ELR (cell line): ENCODE measurements at regions not wholly inside any gene's neighbourhood (a gene's known extent, or its start where the extent isn't known, plus 50 kb on each side); places are given as distances from the start of the nearest gene placed in this dataset.
"Not testable (repeated sequence)": the region's sequence is repeated elsewhere in the genome, so short reads cannot be mapped to it uniquely, and the experiment has no call there.

Experiments
- DNase-seq: peaks from one replicate; pipeline ENCODE4 v3.0.0-alpha.2; 2015; ENCODE audit warnings: low read depth

- DNase-seq: no peak
Measured at GRCh38 chr2:138271467-138271866, 230.1 kb upstream of the SPOPL start.

GRCh38 chr2:138272524-138273195 lies 228.9 kb upstream of the SPOPL start:
- DNase-seq: no peak

GRCh38 chr2:138273280-138273679 lies 228.3 kb upstream of the SPOPL start:
- not testable (repeated sequence) for DNase-seq

GRCh38 chr2:138274421-138275291 lies 226.9 kb upstream of the SPOPL start:
- peak; percentile 83 for DNase-seq

- DNase-seq: no peak
Measured at GRCh38 chr2:138275292-138275690, 226.3 kb upstream of the SPOPL start.

- DNase-seq: peak; percentile 58
Measured at GRCh38 chr2:138275881-138276280, 225.7 kb upstream of the SPOPL start.

GRCh38 chr2:138276339-138276738 lies 225.2 kb upstream of the SPOPL start:
- no peak for DNase-seq

GRCh38 chr2:138277062-138277461 lies 224.5 kb upstream of the SPOPL start:
- DNase-seq: no peak

- peak; percentile 17 for DNase-seq
Measured at GRCh38 chr2:138279871-138280270, 221.7 kb upstream of the SPOPL start.

- no peak for DNase-seq
Measured at GRCh38 chr2:138280999-138281695, 220.4 kb upstream of the SPOPL start.

GRCh38 chr2:138282014-138282672 lies 219.4 kb upstream of the SPOPL start:
- no peak for DNase-seq

- DNase-seq: no peak
Measured at GRCh38 chr2:138291805-138292204, 209.8 kb upstream of the SPOPL start.

- DNase-seq: no peak
Measured at GRCh38 chr2:138293045-138293444, 208.5 kb upstream of the SPOPL start.

- DNase-seq: no peak
Measured at GRCh38 chr2:138293549-138293948, 208.0 kb upstream of the SPOPL start.

GRCh38 chr2:138294451-138294850 lies 207.1 kb upstream of the SPOPL start:
- DNase-seq: peak; percentile 8

GRCh38 chr2:138296365-138296764 lies 205.2 kb upstream of the SPOPL start:
- DNase-seq: no peak

- no peak for DNase-seq
Measured at GRCh38 chr2:138298120-138298814, 203.3 kb upstream of the SPOPL start.

GRCh38 chr2:138298900-138299299 lies 202.7 kb upstream of the SPOPL start:
- no peak for DNase-seq

GRCh38 chr2:138306626-138307025 lies 194.9 kb upstream of the SPOPL start:
- DNase-seq: no peak

GRCh38 chr2:138307099-138307498 lies 194.5 kb upstream of the SPOPL start:
- DNase-seq: no peak

- no peak for DNase-seq
Measured at GRCh38 chr2:138309760-138310159, 191.8 kb upstream of the SPOPL start.

- no peak for DNase-seq
Measured at GRCh38 chr2:138312061-138312460, 189.5 kb upstream of the SPOPL start.
